ENCODE measurements at regions not wholly inside any gene's neighbourhood (a gene's known extent, or its start where the extent isn't known, plus 50 kb on each side); places are given as distances from the start of the nearest gene placed in this dataset.
"Not testable (repeated sequence)": the region's sequence is repeated elsewhere in the genome, so short reads cannot be mapped to it uniquely, and the experiment has no call there.

GRCh38 chr6:144781836-144782235, 496.7 kb downstream of the UTRN start:
- ATAC-seq, result no peak

- ATAC-seq, result no peak
Measured at GRCh38 chr6:144782634-144783033, 497.5 kb downstream of the UTRN start.

- ATAC-seq, result no peak
Measured at GRCh38 chr6:144785056-144785455, 499.9 kb downstream of the UTRN start.

GRCh38 chr6:144786825-144787224, 501.7 kb downstream of the UTRN start:
- no peak for ATAC-seq

- ATAC-seq, result no peak
Measured at GRCh38 chr6:144793744-144794143, 508.6 kb downstream of the UTRN start.

- not testable (repeated sequence) for ATAC-seq
Measured at GRCh38 chr6:144795022-144795421, 509.9 kb downstream of the UTRN start.

- no peak for ATAC-seq
Measured at GRCh38 chr6:144796070-144796469, 510.9 kb downstream of the UTRN start.

GRCh38 chr6:144797881-144798589, 512.9 kb downstream of the UTRN start:
- ATAC-seq, result no peak

GRCh38 chr6:144804246-144804790, 519.2 kb downstream of the UTRN start:
- no peak for ATAC-seq

- ATAC-seq, result no peak
Measured at GRCh38 chr6:144805049-144805448, 519.9 kb downstream of the UTRN start.

- ATAC-seq, result no peak
Measured at GRCh38 chr6:144806222-144806621, 521.1 kb downstream of the UTRN start.

GRCh38 chr6:144809120-144809519, 524.0 kb downstream of the UTRN start:
- no peak for ATAC-seq

GRCh38 chr6:144809969-144810368, 524.8 kb downstream of the UTRN start:
- no peak for ATAC-seq

- no peak for ATAC-seq
Measured at GRCh38 chr6:144811140-144811539, 526.0 kb downstream of the UTRN start.

GRCh38 chr6:144816936-144817335, 531.8 kb downstream of the UTRN start:
- no peak for ATAC-seq

GRCh38 chr6:144820270-144820669, 535.1 kb downstream of the UTRN start:
- ATAC-seq, result no peak

GRCh38 chr6:144823131-144823530, 538.0 kb downstream of the UTRN start:
- ATAC-seq, result no peak

GRCh38 chr6:144824018-144824417, 538.9 kb downstream of the UTRN start:
- ATAC-seq, result no peak

GRCh38 chr6:144834426-144835038, 549.4 kb downstream of the UTRN start:
- peak; percentile 86 for ATAC-seq

GRCh38 chr6:144835322-144835973, 550.3 kb downstream of the UTRN start:
- ATAC-seq, result no peak

GRCh38 chr6:144840619-144841018, 555.5 kb downstream of the UTRN start:
- ATAC-seq, result no peak

- no peak for ATAC-seq
Measured at GRCh38 chr6:144843701-144844100, 558.6 kb downstream of the UTRN start.

- ATAC-seq, result no peak
Measured at GRCh38 chr6:144844596-144844995, 559.5 kb downstream of the UTRN start.

GRCh38 chr6:144845186-144845585, 560.1 kb downstream of the UTRN start:
- no peak for ATAC-seq
